Panc1 (cell line): ENCODE measurements at regions not wholly inside any gene's neighbourhood (a gene's known extent, or its start where the extent isn't known, plus 50 kb on each side); places are given as distances from the start of the nearest gene placed in this dataset.

Source experiments
- ATAC-seq: fragments of 200-7000 bp; cut with Tn5 transposase; 2 replicates; pipeline ENCODE4 v1.9.1; 2020; ENCODE audit warnings: mild to moderate bottlenecking, moderate library complexity
- BruUV-seq: library from RNA; stranded (reverse); fragments of 400-500 nt; replicated peaks from 2 replicates; lab custom pipeline; 2021; lab: Mats Ljungman, UMichigan
- CTCF ChIA-PET: fragments of 300-600 bp; sonication (Branson Sonifier 250); formaldehyde crosslinking; loops from one replicate; lab custom pipeline; 2022; ENCODE audit warnings: antibody characterized with exemption; lab: Charles Lee
- POLR2A ChIA-PET: fragments of 300-600 bp; sonication (Branson Sonifier 250); formaldehyde crosslinking; loops from one replicate; lab custom pipeline; 2022; ENCODE audit warnings: antibody characterized with exemption; lab: Charles Lee
- DNase-seq: peaks from one replicate; pipeline ENCODE4 v3.0.0-alpha.2; 2010; ENCODE audit warnings: low read depth, low spot score
- H3K27ac ChIP-seq: 2 replicates; pipeline ENCODE4 v1.5.1; 2011; ENCODE audit warnings: mild to moderate bottlenecking, low read length, inconsistent platforms
- H3K27me3 ChIP-seq: fragments of 200-500 bp; sonication (Bioruptor generic); 2 replicates; pipeline ENCODE4 v1.6.0; 2014; ENCODE audit warnings: low read length, inconsistent platforms; ENCODE audit not compliant: control insufficient read depth, insufficient read depth
- H3K36me3 ChIP-seq: fragments of 200-500 bp; sonication (Bioruptor generic); 2 replicates; pipeline ENCODE4 v1.5.1; 2014; ENCODE audit warnings: inconsistent platforms, mild to moderate bottlenecking, low read length, moderate library complexity; ENCODE audit not compliant: control insufficient read depth, insufficient read depth
- H3K4me1 ChIP-seq: 2 replicates; pipeline ENCODE4 v1.5.1; 2011; ENCODE audit warnings: inconsistent platforms, mild to moderate bottlenecking, low read length, moderate library complexity; ENCODE audit not compliant: control insufficient read depth, insufficient read depth
- H3K4me3 ChIP-seq, 2 experiments: 2 replicates each; pipeline ENCODE4 v1.5.1; 2011 to 2012; ENCODE audit warnings: low read depth in 2 of 2, low read length in 2 of 2, mild to moderate bottlenecking in 2 of 2, inconsistent platforms in 1 of 2, moderate library complexity in 1 of 2
- H3K9me3 ChIP-seq: fragments of 200-500 bp; sonication (Bioruptor generic); 2 replicates; pipeline ENCODE4 v1.5.1; 2014; ENCODE audit warnings: low read depth, mild to moderate bottlenecking, inconsistent platforms, low read length, moderate library complexity; ENCODE audit not compliant: control insufficient read depth, insufficient read depth
- CTCF ChIP-seq: fragments of 450-650 bp; IDR thresholded peaks from 2 replicates; pipeline ENCODE4 v1.5.1; 2017; ENCODE audit warnings: mild to moderate bottlenecking
- POLR2AphosphoS5 ChIP-seq: IDR thresholded peaks from 2 replicates; pipeline ENCODE4 v1.6.1; 2012; ENCODE audit warnings: mild to moderate bottlenecking, low read depth, low read length, moderate library complexity
- SIN3A ChIP-seq: IDR thresholded peaks from 2 replicates; pipeline ENCODE4 v1.6.1; 2012; ENCODE audit warnings: low read depth, mild to moderate bottlenecking, low read length, moderate library complexity, borderline replicate concordance; ENCODE audit not compliant: insufficient read depth
- TCF7L2 ChIP-seq: IDR thresholded peaks from 2 replicates; pipeline ENCODE4 v1.6.1; 2011; ENCODE audit warnings: mild to moderate bottlenecking, low read depth, low read length, inconsistent platforms
- in situ Hi-C: cut with HindIII; loops from 2 replicates; pipeline ENCODE4 v1.10.0; 2016; ENCODE audit warnings: low sequenced_read_pairs, low pct_unique_long_range_greater_than_20kb
- intact Hi-C: fragments of 100-400 bp; cut with micrococcal nuclease; formaldehyde crosslinking; loops from one replicate; pipeline ENCODE4 v1.10.0; 2022; ENCODE audit not compliant: unreplicated experiment
- TF ChIP-seq, protein P1 (sequence below), 2 experiments: IDR thresholded peaks; 2 replicates each; pipeline ENCODE4 v1.6.1; 2011 to 2012; ENCODE audit warnings: low read depth in 2 of 2, control low read depth in 1 of 2, low read length in 1 of 2, mild to moderate bottlenecking in 1 of 2, moderate library complexity in 1 of 2; ENCODE audit not compliant: insufficient read depth in 1 of 2

DNA sequence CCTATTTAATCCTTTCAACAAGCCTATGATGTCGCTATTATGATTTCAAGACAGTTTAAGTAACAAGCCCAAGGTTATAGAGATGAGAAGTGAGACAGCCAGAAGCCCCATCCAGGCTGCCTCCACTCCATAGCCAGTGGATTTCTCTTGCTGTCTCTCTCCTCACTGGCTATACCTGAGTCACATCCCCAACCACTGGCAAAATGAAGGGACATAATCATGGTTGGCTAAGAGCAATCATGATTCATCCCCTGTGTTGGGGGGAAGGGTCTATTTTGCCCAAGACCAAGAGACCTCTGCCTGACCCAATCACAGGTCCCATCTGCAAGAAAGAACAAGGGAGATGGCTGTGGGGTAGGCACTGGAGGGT, 334.9 kb upstream of the GATB start:
- no peaks in the 10 kb centered on the region for H3K4me1 ChIP-seq
- POLR2A ChIA-PET: no interaction called here
- H3K27ac ChIP-seq: no peak overlapping the region
- no TSS peak for BruUV-seq
- in situ Hi-C loops: no loop called here
- no peaks in the 10 kb centered on the region for H3K36me3 ChIP-seq
- no peaks in the 10 kb centered on the region for H3K27me3 ChIP-seq
- no peak for DNase-seq
- TF ChIP-seq CTCF: no peak
- TF ChIP-seq POLR2AphosphoS5: no peak
- no peak for TF ChIP-seq TCF7L2
- TF ChIP-seq, protein P1, sequence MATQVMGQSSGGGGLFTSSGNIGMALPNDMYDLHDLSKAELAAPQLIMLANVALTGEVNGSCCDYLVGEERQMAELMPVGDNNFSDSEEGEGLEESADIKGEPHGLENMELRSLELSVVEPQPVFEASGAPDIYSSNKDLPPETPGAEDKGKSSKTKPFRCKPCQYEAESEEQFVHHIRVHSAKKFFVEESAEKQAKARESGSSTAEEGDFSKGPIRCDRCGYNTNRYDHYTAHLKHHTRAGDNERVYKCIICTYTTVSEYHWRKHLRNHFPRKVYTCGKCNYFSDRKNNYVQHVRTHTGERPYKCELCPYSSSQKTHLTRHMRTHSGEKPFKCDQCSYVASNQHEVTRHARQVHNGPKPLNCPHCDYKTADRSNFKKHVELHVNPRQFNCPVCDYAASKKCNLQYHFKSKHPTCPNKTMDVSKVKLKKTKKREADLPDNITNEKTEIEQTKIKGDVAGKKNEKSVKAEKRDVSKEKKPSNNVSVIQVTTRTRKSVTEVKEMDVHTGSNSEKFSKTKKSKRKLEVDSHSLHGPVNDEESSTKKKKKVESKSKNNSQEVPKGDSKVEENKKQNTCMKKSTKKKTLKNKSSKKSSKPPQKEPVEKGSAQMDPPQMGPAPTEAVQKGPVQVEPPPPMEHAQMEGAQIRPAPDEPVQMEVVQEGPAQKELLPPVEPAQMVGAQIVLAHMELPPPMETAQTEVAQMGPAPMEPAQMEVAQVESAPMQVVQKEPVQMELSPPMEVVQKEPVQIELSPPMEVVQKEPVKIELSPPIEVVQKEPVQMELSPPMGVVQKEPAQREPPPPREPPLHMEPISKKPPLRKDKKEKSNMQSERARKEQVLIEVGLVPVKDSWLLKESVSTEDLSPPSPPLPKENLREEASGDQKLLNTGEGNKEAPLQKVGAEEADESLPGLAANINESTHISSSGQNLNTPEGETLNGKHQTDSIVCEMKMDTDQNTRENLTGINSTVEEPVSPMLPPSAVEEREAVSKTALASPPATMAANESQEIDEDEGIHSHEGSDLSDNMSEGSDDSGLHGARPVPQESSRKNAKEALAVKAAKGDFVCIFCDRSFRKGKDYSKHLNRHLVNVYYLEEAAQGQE (IDR thresholded peaks at IDR 0.05; ENCODE audit: insufficient read depth in 1 of 2, low read depth in 2 of 2, low read length in 1 of 2): no peak
- TF ChIP-seq SIN3A: no peak
- H3K9me3 ChIP-seq: no peaks in the 10 kb centered on the region
- intact Hi-C loops: no loop called here
- H3K4me3 ChIP-seq: no peak overlapping the region
- CTCF ChIA-PET: no interaction called here
- no peak for ATAC-seq

- Histone ChIP-seq H3K36me3 (no peaks in the 10 kb centered on the region), H3K4me1 (no peaks in the 10 kb centered on the region), H3K4me3 (no peak overlapping the region), H3K27me3 (no peaks in the 10 kb centered on the region), H3K27ac (no peak overlapping the region), H3K9me3 (no peaks in the 10 kb centered on the region)
- ChIA-PET CTCF (no interaction called here), POLR2A (no interaction called here)
- no peak for TF ChIP-seq TCF7L2
- TF ChIP-seq SIN3A: no peak
- no peak for TF ChIP-seq CTCF
- TF ChIP-seq, protein P1 (IDR thresholded peaks at IDR 0.05; ENCODE audit: insufficient read depth in 1 of 2, low read depth in 2 of 2, low read length in 1 of 2): no peak
- DNase-seq (no peak), ATAC-seq (no peak)
- in situ Hi-C loops (no loop called here), intact Hi-C loops (no loop called here)
- BruUV-seq: no TSS peak
Observed at GRCh38 chr4:152094970-152095700, 334.3 kb upstream of the GATB start.
